Uterus (tissue), 2 donors: ENCODE measurements at regions not wholly inside any gene's neighbourhood (a gene's known extent, or its start where the extent isn't known, plus 50 kb on each side); places are given as distances from the start of the nearest gene placed in this dataset.

Source experiments
- CTCF ChIP-seq, 4 experiments: fragments of 200-600 bp in 2 of 4; fragments of 450-650 bp in 2 of 4; sonication (generic) in 2 of 4; IDR thresholded peaks; one replicate each; pipeline ENCODE4 v1.5.1; 2016 to 2019; ENCODE audit warnings: antibody characterized with exemption in 4 of 4, mild to moderate bottlenecking in 2 of 4, moderate library complexity in 1 of 4
- POLR2A ChIP-seq, 2 donors: fragments of 450-650 bp; IDR thresholded peaks; one replicate each; pipeline ENCODE4 v1.6.1; 2016; ENCODE audit warnings: antibody characterized with exemption in 2 of 2, mild to moderate bottlenecking in 1 of 2, moderate library complexity in 1 of 2

- TF ChIP-seq CTCF (IDR thresholded peaks at IDR 0.05) (no peak), POLR2A (IDR thresholded peaks at IDR 0.05) (no peak)
Measured at GRCh38 chr2:100647709-100648108, 84.9 kb downstream of the PDCL3 start.
